Mammary epithelial cell (primary cell): ENCODE measurements at regions not wholly inside any gene's neighbourhood (a gene's known extent, or its start where the extent isn't known, plus 50 kb on each side); places are given as distances from the start of the nearest gene placed in this dataset.

Experiments used
- CTCF ChIP-seq, 2 donors: IDR thresholded peaks in 1 of 2; conservative IDR thresholded peaks in 1 of 2; 2 replicates each; pipeline ENCODE4 v1.5.1; 2011 to 2012; ENCODE audit warnings: inconsistent platforms in 2 of 2, low read length in 2 of 2, mild to moderate bottlenecking in 2 of 2, control low read depth in 1 of 2, low read depth in 1 of 2; ENCODE audit not compliant: insufficient read depth in 1 of 2; ENCODE audit errors: extremely low read depth in 1 of 2
- EZH2 ChIP-seq: IDR thresholded peaks from 2 replicates; pipeline ENCODE4 v1.6.1; 2012; ENCODE audit warnings: low read length, inconsistent platforms, borderline replicate concordance

- no peak for TF ChIP-seq CTCF (conservative IDR thresholded peaks at IDR 0.05 in 1 of 2, IDR thresholded peaks at IDR 0.05 in 1 of 2; ENCODE audit: extremely low read depth in 1 of 2, insufficient read depth in 1 of 2, low read depth in 1 of 2, low read length in 2 of 2)
- TF ChIP-seq EZH2 = no peak
Measured at GRCh38 chr2:204027091-204027490, 90.5 kb downstream of the ICOS start.
